ENCODE measurements at regions not wholly inside any gene's neighbourhood (a gene's known extent, or its start where the extent isn't known, plus 50 kb on each side); places are given as distances from the start of the nearest gene placed in this dataset.
"Not testable (repeated sequence)": the region's sequence is repeated elsewhere in the genome, so short reads cannot be mapped to it uniquely, and the experiment has no call there.

- DNase-seq (ENCODE audit: low read depth in 1 of 2, low spot score in 1 of 2), result no peak
Observed at GRCh38 chr1:196005426-196005825, 602.8 kb downstream of the KCNT2 start.

- not testable (repeated sequence) for DNase-seq (ENCODE audit: low read depth in 1 of 2, low spot score in 1 of 2)
Observed at GRCh38 chr1:196004388-196004787, 603.9 kb downstream of the KCNT2 start.

- no peak for DNase-seq (ENCODE audit: low read depth in 1 of 2, low spot score in 1 of 2)
Observed at GRCh38 chr1:196002906-196003305, 605.3 kb downstream of the KCNT2 start.

DNA sequence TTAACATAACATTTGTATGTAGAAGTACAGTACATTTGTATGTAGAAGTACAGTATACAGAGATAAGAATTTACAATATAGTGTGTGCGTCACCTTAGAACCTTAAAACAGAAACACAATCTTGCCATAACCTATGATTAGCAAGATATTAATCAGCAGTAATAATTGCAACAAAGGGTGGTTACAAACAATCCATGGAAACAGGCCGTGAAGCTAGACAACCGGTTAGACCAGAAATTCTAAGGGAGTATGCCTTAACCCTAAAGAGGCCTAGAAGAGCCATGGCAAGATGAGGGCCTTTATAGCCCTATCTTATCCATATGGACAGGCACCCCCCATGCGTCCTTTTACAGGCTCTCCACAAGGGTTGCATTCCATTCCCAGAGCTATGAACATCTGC is 605.9 kb downstream of the KCNT2 start:
- DNase-seq (ENCODE audit: low read depth in 1 of 2, low spot score in 1 of 2), result not testable (repeated sequence)

- DNase-seq (ENCODE audit: low read depth in 1 of 2, low spot score in 1 of 2), result no peak
Observed at GRCh38 chr1:196001188-196001587, 607.1 kb downstream of the KCNT2 start.

DNA sequence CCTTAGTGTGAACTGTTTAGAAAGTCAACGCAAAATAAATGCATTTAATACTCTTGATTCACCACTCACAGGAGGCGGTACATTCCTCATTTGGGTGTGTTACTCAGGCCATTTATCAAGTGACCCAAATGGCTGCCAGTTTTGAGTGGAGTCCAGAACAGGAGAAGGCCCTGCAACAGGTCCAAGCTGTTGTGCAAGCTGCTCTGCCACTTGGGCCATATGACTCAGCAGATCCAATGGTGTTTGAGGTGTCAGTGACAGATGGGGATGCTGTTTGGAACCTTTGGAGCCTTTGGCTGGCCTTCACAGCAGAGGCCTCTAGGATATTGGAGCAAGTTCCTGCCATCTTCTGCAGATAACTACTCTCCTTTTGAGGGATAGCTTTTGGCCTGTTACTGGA is 609.2 kb downstream of the KCNT2 start:
- no peak for DNase-seq (ENCODE audit: low read depth in 1 of 2, low spot score in 1 of 2)

DNA sequence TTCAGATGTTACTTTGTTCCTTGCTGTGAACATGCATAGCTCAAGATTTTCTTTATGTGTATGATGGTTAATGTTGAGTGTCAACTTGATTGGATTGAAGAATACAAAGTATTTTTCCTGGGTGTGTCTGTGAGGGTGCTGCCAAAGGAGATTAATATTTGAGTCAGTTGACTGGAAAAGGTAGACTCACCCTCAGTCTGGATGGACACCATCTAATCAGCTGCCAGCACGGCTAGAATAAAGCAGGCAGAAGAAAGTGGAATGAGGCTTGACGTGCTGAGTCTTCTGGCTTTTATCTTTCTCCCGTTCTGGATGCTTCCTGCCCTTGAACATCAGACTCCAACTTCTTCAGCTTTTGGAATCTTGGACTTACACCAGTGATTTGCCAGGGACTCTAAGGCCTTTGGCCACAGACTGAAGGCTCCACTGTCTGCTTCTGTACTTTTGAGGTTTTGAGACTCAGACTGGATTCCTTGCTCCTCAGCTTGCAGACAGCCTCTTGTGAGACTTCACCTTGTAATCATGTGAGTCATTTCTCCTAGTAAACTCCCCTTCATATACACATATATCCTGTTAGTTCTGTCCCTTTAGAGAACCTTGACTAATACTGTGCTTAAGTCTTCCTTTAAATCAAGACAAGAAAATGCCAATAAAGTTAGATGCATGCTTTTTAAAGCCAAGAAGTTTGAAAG is 626.6 kb downstream of the KCNT2 start:
- DNase-seq (ENCODE audit: low read depth in 1 of 2, low spot score in 1 of 2), result no peak

- no peak for DNase-seq (ENCODE audit: low read depth in 1 of 2, low spot score in 1 of 2)
Observed at GRCh38 chr1:195979646-195980045, 628.6 kb downstream of the KCNT2 start.

- DNase-seq (ENCODE audit: low read depth in 1 of 2, low spot score in 1 of 2), result no peak
Observed at GRCh38 chr1:195973311-195973904, 634.8 kb downstream of the KCNT2 start.

DNA sequence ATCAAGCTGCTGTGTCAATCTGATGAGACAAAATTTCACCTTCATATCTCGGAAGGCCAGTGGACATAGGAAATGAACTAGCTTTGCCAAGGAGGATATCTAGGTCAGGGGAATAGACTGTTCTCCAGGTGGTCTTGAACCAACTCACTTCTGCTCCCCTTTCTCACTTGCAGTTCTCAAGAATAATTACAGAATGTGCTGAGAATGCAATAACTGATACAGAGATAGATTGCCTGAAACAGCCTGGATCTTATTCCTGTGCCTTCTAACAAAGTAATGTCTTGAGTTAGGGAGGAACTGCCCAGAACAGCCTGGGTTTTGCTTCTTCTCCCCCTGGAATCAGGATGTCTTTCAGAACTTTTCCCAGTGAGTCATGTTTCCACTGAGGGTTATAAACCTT is 636.7 kb downstream of the KCNT2 start:
- no peak for DNase-seq (ENCODE audit: low read depth in 1 of 2, low spot score in 1 of 2)

- no peak for DNase-seq (ENCODE audit: low read depth in 1 of 2, low spot score in 1 of 2)
Observed at GRCh38 chr1:195970209-195970608, 638.0 kb downstream of the KCNT2 start.

GRCh38 chr1:195965475-195965874 is 642.8 kb downstream of the KCNT2 start:
- no peak for DNase-seq (ENCODE audit: low read depth in 1 of 2, low spot score in 1 of 2)

DNA sequence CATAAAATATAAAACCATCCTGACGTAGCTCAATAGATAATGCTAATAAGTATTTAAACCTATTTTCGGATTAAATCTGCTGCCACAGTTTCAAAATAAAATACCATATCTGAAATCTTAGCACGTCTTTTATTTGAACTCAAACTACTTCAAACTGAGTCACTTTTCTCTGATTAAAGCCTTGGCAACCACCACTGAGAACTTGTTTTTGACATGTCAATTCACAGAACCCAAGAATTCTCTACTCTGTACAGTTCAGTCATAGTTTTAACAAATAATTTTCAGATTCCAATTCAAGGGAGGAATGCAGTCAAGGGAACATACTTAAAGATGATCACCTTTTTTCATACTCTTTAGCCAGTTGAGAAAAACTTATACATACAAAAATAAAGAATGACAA is 643.2 kb downstream of the KCNT2 start:
- DNase-seq (ENCODE audit: low read depth in 1 of 2, low spot score in 1 of 2), result no peak

- DNase-seq (ENCODE audit: low read depth in 1 of 2, low spot score in 1 of 2), result no peak
Observed at GRCh38 chr1:195964516-195964915, 643.7 kb downstream of the KCNT2 start.

DNA sequence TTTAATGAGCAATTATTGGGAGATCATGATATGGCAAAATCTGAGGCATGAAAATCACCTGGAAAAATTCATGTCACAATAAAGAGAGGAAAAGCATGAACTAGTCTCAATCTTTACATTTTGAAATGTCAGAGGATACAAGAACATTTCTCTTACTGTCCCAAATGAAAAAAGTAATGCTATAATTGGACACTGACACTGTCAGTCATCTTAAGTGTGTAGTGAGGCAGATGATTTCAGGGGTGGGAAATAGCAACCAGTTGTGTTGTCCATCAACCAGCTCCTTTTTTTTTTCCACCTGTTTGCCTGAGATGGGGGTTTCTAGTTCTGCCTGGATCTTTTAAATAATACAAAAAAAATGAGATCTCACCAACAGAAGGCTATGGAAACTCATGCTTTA is 646.2 kb downstream of the KCNT2 start:
- DNase-seq (ENCODE audit: low read depth in 1 of 2, low spot score in 1 of 2), result no peak

GRCh38 chr1:195960580-195960979 is 647.7 kb downstream of the KCNT2 start:
- DNase-seq (ENCODE audit: low read depth in 1 of 2, low spot score in 1 of 2), result no peak

DNA sequence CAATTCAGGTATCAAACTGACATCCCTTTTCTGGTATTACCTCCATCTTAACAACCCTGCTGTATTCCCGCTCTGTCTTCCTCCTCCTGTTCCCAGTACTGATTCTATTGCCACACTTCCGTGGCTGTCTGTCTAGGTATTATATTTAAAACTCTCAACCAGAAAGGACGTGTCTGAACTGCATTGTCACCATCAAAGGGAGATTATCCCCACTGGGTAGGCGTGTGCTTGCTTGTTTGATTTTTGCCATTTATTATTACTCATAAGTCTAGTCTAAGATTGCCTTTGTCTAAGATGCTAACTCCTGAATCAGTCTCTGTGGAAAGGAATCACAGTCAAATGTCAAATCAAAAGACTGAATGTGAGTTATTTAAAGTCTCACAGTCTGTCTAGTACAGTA is 650.1 kb downstream of the KCNT2 start:
- no peak for DNase-seq (ENCODE audit: low read depth in 1 of 2, low spot score in 1 of 2)

- DNase-seq (ENCODE audit: low read depth in 1 of 2, low spot score in 1 of 2), result no peak
Observed at GRCh38 chr1:195956845-195957244, 651.4 kb downstream of the KCNT2 start.

DNA sequence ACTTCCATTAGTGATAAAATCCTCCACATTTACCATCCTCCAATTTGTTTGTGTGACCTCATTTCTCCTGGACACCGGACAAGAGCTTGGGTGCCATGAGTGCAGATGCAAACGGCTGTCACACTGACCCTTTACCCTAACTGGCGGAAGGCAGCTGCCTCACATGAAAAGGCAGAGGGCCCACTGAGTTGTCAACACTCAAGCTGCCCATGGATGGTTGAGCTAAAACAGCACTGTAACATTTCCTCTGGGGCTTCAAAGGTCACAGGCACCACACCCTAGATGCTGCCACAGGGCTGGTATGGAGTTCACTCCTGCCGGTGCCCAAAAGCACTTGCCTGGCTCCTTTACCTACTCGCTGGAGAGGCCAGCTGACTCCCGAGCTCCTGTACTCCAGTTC is 653.4 kb downstream of the KCNT2 start:
- no peak for DNase-seq (ENCODE audit: low read depth in 1 of 2, low spot score in 1 of 2)

DNA sequence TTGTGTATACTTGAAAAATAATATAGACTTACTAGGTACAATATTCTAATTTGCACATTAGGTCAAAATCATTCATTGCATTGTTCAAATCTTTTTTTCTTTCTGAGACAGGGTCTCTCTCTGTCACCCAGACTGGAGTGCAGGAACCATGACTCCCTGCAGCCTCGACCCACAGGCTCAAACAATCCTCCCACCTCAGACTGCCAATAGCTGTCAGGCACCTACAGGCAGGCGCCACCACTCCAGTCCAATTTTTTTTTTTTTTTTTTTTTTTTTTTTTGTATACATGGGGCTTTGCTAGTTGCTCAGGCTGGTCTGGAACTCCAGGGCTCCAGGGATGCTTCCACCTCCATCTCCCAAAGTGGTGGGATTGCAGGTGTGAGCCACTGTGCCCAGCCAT is 656.9 kb downstream of the KCNT2 start:
- no peak for DNase-seq (ENCODE audit: low read depth in 1 of 2, low spot score in 1 of 2)

- DNase-seq (ENCODE audit: low read depth in 1 of 2, low spot score in 1 of 2), result no peak
Observed at GRCh38 chr1:195948123-195948895, 659.9 kb downstream of the KCNT2 start.

DNA sequence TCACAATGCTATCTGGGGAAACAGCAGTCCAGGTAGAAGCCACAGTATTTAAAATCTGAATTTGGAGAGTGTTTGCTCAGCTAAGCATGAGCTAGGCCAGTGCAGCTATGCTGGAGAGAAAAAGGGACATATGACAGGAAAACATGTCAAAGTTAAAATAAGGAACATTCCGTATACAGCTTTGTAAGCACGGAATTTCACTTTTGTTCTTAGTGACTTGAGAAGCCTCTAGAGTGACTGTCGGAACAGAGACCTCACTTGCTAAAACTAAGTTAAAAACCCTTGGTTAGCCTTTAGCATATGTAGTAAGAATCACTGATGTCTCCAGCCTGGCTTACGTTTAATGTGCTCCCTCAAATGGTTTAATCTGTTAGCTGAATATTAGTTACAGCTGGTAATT is 661.7 kb downstream of the KCNT2 start:
- DNase-seq (ENCODE audit: low read depth in 1 of 2, low spot score in 1 of 2), result no peak
